ENCODE measurements at regions not wholly inside any gene's neighbourhood (a gene's known extent, or its start where the extent isn't known, plus 50 kb on each side); places are given as distances from the start of the nearest gene placed in this dataset.
A peak's percentile ranks its signal among the peaks of the same experiment; 100 is the strongest.
"Not testable (repeated sequence)": the region's sequence is repeated elsewhere in the genome, so short reads cannot be mapped to it uniquely, and the experiment has no call there.

DNA sequence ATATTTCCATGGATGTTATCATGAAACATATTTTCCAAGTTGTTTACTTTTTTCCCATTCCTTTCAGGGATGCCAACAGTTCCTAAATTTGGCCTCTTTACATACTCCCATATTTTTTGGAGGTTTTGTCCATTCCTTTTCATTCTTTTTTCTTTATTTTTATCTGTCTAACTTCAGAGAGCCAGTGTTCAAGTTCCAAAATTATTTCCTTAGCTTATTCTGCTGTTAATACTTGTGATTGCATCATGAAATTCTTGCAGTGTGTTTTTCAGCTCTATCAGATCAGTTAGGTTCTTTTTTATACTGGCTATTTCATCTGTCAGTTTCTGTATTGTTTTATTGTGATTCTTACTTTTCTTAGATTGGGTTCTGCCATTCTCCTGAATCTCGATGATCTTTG is 89.9 kb upstream of the TCF21 start:
- no peak for DNase-seq

DNA sequence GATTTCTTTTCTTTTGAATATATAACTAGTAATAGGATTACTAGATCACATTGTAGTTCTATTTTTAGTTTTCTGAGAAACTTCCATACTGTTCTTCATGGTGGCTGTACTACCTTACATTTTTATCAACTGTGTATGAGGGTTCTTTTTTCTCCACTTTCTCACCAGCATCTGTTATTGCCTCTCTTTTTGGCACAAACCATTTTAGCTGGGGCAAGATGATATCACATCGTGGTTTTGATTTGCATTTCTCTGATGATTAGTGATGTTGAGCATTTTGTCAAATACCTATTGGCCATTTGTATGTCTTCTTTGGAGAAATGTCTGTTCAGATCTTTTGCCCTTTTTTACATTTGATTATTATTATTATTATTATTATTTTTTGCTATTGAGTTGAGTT is 86.1 kb upstream of the TCF21 start:
- no peak for DNase-seq

DNA sequence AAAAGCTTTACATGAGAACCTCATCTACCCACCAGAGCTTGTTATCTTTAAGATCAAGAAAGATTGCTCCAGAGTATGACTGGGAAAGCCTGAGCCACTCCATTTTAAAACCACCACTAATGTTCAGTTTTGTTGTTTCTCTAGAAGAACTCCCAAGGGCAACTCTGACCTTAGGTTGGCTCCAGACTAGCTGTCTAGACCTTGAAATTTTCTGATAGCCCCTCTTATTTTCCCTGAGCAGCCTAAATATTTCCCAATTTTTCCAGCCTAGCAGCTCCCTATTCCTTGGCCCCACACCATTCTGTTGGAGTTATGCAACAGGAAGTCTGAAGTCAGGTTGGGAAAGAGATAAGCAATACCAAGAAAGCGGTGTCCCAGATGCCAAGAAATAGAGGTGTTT is 84.6 kb upstream of the TCF21 start:
- DNase-seq = no peak

GRCh38 chr6:133805876-133806275 is 83.0 kb upstream of the TCF21 start:
- DNase-seq = no peak

DNA sequence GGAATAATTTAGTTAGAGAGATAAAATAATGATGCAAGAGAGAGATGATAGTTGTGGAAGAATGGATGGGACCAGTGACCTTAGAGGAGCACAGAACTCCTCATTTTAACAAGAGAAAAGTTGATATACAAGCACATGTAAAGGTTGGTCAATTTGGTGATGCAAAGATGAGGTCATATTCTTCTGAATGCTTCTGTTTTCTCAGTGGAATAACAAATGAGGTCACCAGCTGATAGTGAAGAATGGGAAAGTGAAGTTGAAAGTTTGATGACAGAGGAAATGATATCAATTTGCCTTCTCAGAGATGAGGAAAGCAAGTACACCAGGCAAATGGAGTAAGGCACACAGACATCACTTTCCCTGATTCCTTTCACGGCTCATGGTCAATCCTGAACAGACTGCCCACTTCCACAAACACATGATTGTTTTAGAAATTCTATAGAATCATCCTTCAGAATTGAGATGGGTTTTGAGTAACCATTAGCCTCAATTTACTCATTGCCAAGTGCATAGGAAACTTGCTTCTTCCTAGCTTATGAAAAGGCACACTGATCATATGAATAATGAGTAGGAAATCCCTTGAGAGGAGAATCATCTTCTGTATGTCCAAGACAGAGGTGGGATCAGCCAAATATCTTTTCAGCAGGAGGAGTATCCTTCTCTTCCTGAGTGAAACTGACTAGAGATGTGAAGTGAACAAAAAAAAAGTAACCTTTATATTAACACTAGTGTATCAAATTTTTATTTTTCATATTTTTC is 82.4 kb upstream of the TCF21 start:
- no peak for DNase-seq

DNA sequence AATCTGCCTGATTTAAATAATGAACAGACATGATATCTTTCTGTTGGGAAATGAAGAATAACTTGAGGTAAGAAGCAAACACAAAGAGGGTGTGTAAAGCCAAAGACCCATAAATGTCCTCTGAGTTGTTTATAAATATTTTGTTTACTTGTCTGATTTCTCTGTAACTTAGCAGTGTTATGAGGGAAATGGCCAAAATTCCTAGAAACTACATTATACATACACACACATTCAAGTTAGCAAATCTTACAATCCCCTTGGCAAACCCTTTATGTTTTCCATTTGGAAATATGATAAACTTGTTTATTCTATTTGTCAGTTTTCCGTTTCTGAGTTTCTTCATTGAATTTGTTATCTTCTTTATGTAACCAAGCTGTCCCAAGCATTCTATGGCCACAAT is 81.4 kb upstream of the TCF21 start:
- no peak for DNase-seq

DNA sequence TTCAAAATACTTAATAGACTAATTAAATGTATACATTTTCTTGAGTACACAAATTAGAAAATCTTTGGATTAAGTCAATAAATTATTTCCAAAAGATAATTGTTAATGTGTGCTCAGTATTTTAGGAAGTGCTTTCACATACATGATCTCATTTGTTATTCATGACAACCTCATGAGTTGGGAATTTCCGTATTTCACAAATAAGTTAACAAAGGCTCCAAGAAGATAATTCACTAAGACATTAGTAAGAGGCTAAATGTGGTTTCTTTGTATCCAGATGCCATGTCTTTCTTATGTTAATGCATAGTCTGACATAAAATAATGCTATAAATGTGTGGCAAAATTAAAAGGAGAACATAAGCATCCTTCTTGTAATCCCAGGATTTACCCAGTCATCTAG is 79.5 kb upstream of the TCF21 start:
- no peak for DNase-seq

DNA sequence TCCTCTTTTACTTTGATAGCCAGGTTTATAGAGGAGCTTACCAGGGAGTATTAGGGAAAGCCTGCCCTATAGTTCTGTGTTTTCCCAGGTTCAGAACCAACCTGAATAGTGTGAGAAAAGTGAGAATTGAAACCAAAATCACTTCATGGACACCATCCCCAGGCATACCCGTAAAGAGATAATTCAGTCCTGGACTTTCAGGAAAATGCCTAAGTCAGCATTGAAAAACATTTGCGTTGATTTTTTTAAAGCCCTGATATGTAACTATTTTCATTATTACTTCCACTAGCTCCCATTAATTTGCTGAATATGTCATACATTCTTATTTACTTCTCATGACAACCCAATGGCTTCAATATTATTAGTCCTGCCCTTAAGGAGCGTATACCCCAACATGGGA is 77.4 kb upstream of the TCF21 start:
- DNase-seq = no peak

- DNase-seq = not testable (repeated sequence)
Measured at GRCh38 chr6:133812446-133812845, 76.5 kb upstream of the TCF21 start.

GRCh38 chr6:133814238-133814637 is 74.7 kb upstream of the TCF21 start:
- no peak for DNase-seq

- no peak for DNase-seq
Measured at GRCh38 chr6:133814797-133815196, 74.1 kb upstream of the TCF21 start.

- DNase-seq = no peak
Measured at GRCh38 chr6:133815313-133815712, 73.6 kb upstream of the TCF21 start.

DNA sequence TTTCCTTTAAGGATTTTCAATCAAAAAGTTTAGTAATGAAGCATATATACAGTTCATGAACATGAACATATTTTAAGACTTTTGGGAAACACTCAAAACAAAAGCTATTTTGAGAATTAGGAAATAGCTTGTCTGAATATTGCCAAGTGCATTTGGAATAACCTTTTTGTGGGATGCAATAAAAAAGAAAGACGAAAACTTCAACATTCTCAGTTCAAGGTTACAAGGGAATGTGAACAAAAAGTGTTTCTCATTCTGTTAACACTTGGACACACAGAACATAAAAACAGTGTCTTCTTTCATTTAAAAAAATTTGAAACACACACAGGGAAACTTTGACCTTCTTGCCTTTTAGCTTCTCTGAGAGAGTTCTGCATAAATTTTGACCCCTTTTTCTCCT is 72.7 kb upstream of the TCF21 start:
- no peak for DNase-seq

DNA sequence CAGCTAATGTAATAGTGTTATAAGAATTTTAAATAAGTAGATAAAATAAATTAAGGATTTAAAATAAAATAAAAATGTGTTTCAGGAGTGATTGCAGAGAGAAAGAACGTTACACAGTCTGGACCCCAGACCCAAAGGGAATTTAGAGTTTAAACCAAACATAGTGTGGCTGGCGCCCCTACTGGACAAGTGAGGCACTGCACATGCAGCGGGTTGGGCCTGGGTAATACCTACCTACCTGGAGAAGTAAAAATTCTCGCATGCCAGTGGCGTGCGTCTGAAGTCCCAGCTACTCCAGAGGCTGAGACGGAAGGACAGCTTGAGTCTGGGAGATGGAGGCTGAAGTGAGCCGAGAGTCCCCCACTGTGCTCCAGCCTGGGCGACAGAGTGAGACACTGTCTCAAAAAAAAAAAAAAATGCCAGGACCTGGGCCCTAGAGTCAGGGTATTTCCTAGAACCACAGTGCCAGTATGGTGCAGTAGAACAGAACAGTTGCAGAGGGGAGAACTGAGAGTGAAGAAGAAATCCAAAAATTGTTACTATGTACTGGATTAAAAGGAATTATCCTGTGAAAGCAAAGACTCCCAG is 71.4 kb upstream of the TCF21 start:
- peak; percentile 26 for DNase-seq

GRCh38 chr6:133818320-133818719 is 70.6 kb upstream of the TCF21 start:
- no peak for DNase-seq

DNA sequence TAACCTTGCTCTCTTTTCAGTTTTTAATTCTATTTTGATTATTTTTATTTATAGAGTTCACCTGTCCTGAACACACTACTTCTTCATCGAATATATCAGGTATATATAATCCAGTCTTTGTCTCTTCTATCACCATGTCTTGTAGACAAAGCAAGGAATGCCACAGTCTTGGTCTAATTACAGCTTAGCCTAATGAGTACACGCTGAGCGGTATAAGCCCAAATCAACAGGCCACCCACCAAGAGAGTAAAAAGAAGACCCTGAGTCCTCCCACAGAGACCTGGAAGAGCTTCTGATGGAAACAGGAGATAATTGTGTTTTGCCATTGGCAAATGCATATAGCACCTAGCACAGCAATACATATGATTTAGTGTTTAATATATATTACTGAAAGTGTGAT is 68.7 kb upstream of the TCF21 start:
- no peak for DNase-seq

DNA sequence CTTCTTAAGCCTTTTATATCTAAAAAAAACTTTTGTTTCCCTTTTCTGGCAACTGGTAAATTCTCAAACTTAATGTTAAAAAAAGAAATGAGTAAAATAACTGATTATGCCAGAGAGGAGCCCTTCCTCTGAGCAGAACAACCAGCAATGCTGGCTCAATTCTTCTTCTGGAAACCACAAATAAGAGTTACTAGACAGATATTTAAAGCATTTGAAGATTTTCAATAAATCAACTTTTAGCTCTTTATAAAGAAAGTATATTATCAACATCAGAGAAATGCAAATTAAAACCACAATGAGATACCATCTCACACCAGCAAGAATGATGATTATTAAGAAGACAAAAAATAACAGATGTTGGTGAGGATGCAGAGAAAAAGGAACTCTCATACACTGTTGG is 61.1 kb upstream of the TCF21 start:
- DNase-seq = no peak

DNA sequence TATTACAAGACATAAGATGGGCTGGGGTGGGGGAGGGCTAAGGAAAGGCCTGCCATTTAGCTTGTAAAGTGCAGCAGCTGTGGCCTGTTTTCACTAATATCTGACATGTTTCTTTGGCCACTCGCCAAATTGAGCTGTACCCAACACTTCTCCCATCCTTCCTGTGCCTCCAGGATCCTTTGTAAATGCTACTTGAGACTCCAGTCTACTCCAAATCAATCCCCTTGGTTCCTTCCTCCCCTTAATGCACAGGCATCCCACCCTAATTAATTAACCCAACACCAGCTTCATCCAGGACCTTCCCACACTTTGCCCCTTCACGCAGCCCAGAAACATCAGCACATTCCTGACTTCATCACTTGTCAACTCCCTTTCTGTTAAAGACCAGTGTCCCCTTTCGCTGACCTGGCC is 55.0 kb upstream of the TCF21 start:
- DNase-seq = no peak

GRCh38 chr6:133834472-133835170 is 54.3 kb upstream of the TCF21 start:
- DNase-seq = no peak

DNA sequence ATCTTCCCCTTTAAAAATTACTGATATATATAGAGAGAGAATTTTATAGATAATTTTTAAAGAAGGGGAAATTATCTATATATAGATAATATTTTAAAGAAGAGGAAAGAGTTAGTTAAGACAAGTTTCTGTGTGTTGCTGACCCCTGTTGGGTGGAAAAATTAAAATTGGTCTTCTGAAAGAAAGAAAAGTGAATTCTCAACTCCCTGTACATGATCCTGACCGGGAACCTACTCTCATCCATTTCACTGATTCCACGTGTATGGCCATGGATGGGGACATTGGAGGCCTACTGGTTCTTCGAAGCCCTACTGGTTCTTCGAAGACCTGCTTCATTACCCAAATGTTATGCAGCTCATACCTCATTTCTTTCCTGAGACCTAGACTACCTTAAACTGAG is 53.0 kb upstream of the TCF21 start:
- DNase-seq = no peak

DNA sequence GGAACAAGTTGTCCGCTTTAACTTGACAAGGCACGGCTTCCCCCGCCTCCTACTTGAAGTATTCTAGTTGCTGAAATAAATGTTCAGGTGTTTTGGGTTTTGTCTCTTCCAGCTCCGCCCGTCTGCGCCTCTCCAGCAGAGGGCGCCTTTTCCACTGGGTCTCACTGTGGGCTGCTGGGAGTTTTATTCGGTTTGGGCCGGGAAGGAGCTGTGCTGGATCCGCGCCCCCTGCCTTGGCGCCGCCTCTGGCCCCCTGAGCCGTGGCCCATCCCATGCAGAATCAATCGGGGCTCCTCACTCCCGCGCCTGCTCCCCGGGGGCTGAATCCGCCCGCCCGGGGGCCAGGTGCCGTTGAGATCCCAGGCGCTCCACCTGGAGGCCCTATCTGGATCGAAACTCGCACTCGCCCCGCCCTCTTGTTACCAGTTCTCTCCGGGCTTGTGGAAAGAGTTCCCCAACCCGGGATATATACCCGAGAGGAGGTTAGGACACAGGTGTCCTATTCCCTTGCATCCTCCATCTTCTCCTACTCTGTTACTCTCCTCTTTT is 51.0 kb upstream of the TCF21 start:
- DNase-seq = peak; percentile 79
